ENCODE measurements at regions not wholly inside any gene's neighbourhood (a gene's known extent, or its start where the extent isn't known, plus 50 kb on each side); places are given as distances from the start of the nearest gene placed in this dataset.

GRCh38 chr10:65805511-65805910 lies 1120.3 kb upstream of the LRRTM3 start:
- no peak for DNase-seq

DNA sequence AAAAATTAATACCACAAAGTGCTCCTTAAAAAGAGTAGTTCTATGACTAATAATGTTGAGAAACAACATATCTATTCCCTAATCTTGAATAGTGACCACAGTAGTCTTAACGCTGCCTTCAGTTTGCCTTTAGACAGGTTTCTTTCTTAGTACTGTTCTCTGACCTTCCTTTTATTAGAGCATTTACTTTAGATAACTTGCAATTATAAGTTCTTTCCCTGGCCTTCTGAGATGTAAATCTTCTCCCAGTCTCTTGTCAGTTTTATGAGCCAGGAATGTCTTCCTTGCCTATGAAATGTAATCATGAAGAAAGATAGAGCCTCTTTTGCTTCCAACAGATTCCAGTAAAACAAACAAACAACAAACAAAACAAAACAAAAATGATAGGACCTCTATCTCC lies 1119.8 kb upstream of the LRRTM3 start:
- no peak for DNase-seq

- no peak for DNase-seq
These were observed 1117.0 kb upstream of the LRRTM3 start for GRCh38 chr10:65808687-65809333.

- no peak for DNase-seq
These were observed 1113.8 kb upstream of the LRRTM3 start for GRCh38 chr10:65811931-65812525.

- DNase-seq, result no peak
These were observed 1109.3 kb upstream of the LRRTM3 start for GRCh38 chr10:65816536-65816935.

GRCh38 chr10:65818990-65819389 lies 1106.8 kb upstream of the LRRTM3 start:
- DNase-seq, result no peak

- DNase-seq, result no peak
These were observed 1098.5 kb upstream of the LRRTM3 start for GRCh38 chr10:65827359-65827758.

DNA sequence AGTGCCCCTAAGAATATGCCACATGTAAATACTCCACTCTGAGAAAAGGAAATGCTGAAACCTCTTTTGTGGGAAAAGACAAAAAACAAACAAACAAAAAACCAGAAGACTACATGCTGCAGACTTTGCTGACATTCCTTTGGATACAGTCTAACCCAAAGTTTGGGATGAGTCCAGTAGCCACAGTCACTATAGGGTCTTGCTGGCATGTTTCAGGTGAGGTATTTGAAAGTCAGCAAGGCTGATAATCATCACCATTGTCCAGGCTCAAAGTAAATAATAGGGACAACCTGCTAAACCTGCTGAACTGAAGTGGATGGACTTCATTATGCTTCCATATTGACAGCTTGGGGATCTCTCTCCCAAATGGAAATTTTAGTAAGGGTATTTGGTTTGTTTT lies 1087.0 kb upstream of the LRRTM3 start:
- DNase-seq, result no peak

DNA sequence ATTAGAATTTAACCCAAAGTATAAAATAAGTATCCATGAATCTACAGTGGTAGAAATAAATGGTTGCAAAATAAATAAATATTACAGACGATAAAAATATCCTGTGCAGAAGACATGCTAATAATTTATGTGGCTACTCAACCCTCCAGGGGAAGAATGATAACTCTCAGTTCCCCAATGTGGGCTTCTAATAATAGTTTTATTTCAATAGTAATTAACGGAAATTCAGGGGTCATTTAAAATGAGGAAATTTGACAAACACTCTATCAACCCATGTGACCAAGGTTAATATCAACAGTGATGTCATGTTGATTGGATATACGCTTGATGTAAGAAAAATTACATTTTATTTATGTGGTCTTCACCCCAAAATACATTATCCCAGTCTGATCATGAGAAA lies 1082.6 kb upstream of the LRRTM3 start:
- no peak for DNase-seq

DNA sequence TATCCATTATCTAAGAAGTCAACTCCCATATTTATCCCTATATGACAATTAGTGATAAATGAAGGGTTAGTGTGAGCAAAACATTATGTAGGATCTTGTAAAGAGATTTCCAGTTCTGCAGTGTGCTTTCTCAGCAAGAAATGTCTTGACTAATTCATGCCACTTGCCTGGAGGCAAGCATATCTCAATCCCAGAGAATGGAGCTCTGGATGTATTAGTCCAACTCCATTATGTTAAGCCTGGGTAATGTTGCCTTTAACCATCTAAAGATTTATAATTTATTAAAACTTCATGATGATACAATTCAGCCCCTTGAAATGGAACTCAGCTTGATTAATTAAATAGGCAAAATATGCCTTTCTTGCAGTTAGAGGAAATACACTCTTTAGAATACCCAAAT lies 1079.9 kb upstream of the LRRTM3 start:
- DNase-seq, result no peak

- DNase-seq, result no peak
These were observed 1079.3 kb upstream of the LRRTM3 start for GRCh38 chr10:65846541-65846940.

DNA sequence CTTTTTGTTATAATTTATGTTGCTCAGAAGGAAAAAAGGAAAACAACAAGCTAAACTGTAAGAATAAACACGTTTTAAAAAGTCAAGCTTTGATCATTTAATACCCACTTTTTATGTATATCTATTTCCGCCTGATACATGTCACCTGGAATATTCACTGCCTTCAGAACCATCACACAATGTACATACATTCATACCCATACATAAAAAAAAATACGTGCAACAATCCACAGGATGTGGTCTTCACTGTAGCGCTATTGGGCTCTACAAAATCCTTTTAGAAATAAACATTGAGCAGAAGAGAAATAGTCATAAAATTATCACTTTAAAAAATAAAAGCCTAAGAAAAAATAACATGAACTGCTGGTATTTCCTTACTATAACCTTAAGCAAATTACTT lies 1078.9 kb upstream of the LRRTM3 start:
- DNase-seq, result no peak

GRCh38 chr10:65847436-65848230 lies 1078.2 kb upstream of the LRRTM3 start:
- DNase-seq, result no peak

- no peak for DNase-seq
These were observed 1067.0 kb upstream of the LRRTM3 start for GRCh38 chr10:65858841-65859240.

GRCh38 chr10:65861249-65861648 lies 1064.6 kb upstream of the LRRTM3 start:
- no peak for DNase-seq

Data from anterior cingulate cortex (tissue), 58 donors.